NCI-H2171 (cell line): ENCODE measurements at regions not wholly inside any gene's neighbourhood (a gene's known extent, or its start where the extent isn't known, plus 50 kb on each side); places are given as distances from the start of the nearest gene placed in this dataset.
A peak's percentile ranks its signal among the peaks of the same experiment; 100 is the strongest.
"Not testable (repeated sequence)": the region's sequence is repeated elsewhere in the genome, so short reads cannot be mapped to it uniquely, and the experiment has no call there.

Experiments used
- DNase-seq: peaks from one replicate; lab custom pipeline; 2025; lab: John Stamatoyannopoulos, UW

DNA sequence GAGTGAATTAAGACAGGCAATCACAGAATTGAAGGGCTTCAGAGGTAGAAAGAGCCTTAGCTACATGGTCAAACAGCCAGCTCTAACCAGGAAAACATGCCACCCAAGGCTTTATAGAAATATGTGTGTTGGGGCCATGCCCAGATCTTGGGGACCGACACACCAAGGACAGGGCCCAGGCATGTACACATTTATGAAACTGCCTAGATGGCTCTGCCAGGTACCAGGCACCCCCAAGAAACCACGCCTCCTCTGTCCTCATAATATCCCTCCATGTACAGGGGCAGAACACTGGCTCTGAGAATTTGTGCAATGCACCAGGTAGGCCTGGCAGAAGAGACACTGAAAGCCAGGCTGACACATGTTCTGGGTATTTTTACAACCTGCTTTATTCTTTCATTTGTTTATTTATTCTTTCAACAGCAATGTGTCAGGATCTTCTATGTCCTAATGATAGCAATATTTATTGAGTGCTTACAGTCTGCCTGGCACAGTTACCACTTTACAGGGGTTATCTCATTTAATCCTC, 137.9 kb upstream of the LSM14A start:
- DNase-seq = no peak

GRCh38 chr19:34041925-34042521, 130.3 kb upstream of the LSM14A start:
- DNase-seq = no peak

- no peak for DNase-seq
These were observed 128.3 kb upstream of the LSM14A start for GRCh38 chr19:34044021-34044420.

DNA sequence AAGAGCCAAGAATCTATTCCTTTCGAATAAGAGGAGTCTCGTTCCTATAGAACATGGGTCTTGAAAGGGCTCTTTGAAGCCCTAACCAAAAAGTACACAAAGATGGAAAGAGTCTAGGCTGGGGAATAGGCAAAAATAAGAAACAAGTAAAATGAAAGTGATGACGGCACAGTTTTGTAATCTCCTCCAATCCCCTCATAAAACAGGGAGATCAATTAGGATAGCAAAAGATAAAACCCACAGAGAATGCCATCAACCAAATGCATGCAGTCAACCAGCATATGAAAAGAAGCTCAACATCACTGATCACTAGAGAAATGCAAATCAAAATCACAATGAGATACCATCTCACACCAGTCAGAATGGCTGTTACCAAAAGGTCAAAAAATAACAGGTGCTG, 122.4 kb upstream of the LSM14A start:
- DNase-seq = no peak

DNA sequence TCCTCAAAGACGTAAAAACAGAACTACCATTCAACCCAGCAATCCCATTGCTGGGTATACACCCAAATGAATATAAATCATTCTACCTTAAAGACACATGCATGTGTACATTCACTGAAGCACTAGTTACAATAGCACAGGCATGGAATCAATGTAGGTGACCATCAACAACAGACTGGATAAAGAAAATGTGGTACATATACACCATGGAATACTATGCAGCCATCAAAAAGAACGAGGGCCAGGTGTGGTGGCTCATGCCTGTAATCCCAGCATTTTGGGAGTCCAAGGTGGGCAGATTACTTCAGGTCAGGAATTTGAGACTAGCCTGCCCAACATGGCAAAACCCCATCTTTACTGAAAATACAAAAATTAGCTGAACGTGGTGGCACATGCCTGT, 121.9 kb upstream of the LSM14A start:
- DNase-seq = not testable (repeated sequence)

GRCh38 chr19:34051255-34051654, 121.0 kb upstream of the LSM14A start:
- no peak for DNase-seq

DNA sequence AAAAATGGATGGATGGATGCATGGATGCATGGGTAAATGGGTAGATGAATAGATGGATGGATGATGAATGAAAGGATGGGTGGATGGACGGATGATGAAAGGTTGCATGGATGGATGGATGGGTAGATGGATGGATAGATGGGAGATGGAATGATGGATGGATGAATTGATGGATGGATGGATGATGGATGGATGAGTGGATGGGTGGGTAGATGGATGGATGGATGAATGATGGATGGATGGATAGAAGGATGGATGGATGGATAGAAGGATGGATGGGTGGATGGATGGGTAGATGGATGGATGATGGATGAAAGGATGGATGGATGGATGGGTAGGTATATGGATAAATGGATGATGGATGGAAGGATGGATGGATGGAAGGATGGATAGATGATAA, 115.1 kb upstream of the LSM14A start:
- DNase-seq = no peak

DNA sequence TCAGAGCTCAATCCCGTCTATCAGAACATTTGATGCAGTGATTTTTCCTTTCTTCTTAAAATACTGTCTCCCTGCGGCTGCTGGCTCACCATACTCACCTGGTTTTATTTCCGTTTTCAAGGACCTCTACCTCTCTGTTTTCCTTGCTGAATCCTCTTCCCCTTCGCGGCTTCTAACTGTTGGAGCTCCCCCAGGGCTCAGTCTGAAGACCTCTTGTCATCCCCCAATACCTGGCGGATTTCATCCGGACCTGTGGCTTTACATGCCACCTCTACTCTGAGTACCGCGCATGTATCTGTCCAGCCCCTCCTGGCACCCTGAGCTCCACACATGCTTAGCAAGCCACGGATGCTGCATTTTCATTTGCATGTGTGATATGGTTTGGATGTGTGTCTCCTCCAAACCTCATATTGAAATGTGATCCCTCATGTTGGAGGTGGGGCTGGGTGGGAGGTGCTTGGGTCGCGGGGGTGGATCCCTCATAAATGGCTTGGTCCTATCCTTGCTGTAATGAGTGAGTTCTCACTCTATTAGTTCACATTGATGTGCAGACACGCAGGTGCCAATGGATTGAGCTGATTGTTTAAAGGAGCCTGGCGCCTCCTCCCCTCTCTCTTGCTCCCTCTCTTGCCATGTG, 106.2 kb upstream of the LSM14A start:
- DNase-seq = no peak

- no peak for DNase-seq
These were observed 104.4 kb upstream of the LSM14A start for GRCh38 chr19:34067861-34068271.

DNA sequence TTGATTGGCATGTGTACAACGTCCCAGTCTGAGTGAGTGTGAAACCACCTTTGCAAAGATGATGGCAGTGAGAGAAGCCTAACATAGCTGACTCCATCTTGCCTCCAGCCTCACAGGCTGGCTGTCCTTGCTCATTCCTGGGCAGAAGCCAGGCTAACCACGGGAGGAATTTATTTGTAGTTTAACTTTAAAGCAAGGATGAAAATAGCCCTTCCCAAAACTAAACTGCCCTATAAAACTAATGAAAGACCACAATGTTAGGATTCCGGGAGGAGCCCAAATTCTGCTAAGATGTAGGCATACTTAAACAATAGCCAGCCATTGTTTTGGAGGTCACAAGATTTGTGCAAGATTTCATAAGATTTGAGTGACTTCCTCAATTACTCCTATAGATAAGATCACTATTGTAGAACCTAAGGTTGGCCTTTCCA, 96.6 kb upstream of the LSM14A start:
- no peak for DNase-seq

GRCh38 chr19:34082289-34083077, 89.8 kb upstream of the LSM14A start:
- DNase-seq = no peak

DNA sequence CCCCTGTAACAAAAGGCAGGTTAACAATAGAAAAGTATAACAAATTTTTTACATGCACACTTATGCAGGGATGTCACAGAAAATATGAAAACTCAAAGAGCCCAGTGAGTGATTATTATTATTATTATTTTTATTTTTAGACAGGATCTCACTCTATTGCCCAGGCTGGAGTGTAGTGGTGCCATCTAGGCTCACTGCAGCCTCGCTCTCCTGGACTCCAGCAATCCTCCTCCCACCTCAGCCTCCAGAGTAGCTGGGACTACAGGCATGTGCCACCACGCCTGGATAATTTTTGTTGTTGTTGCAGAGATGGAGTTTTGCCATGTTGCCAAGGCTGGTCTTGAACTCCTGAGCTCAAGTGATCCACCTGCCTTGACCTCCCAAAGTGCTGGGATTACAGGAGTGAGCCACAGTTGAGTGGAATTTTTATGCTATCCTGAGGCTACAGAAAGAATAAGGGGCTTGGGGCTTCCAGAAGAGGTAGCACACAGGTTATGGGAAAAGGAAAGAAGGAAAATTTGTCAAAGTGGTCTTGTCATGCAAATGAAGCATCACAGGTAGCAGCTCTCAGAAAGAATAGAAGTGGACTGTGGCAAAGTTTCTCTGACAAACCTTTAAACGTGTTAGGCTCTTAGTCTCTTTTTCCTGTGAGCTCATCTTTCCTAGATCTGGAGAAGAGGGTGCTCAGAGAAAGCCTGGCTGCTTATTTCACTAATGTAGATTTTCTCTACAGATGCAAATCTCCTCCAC, 87.7 kb upstream of the LSM14A start:
- DNase-seq = no peak

- no peak for DNase-seq
These were observed 87.0 kb upstream of the LSM14A start for GRCh38 chr19:34085336-34085735.

DNA sequence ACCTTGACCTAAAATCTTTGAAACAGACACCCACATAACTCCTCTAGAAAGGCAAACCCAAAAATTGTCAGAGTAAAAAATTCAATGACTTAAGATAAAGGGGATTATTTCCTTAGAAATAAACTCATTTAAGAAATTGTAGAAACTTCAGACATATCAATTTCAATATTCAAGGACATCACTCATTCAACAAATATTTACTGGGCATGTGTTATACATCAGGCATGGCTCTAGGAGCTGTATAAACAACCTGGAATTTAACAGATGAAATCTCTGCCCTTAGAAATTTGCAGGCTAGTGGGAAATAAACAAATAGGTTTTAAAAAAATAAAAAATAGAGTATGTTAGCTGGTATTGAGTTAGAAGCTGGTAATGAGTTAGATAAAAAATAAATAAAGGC, 84.0 kb upstream of the LSM14A start:
- DNase-seq = no peak

GRCh38 chr19:34089566-34089965, 82.7 kb upstream of the LSM14A start:
- DNase-seq = no peak

GRCh38 chr19:34094960-34095359, 77.3 kb upstream of the LSM14A start:
- no peak for DNase-seq

GRCh38 chr19:34095411-34095810, 76.9 kb upstream of the LSM14A start:
- not testable (repeated sequence) for DNase-seq

GRCh38 chr19:34096020-34096915, 76.0 kb upstream of the LSM14A start:
- DNase-seq = peak; percentile 45

- DNase-seq = no peak
These were observed 68.2 kb upstream of the LSM14A start for GRCh38 chr19:34104096-34104495.

DNA sequence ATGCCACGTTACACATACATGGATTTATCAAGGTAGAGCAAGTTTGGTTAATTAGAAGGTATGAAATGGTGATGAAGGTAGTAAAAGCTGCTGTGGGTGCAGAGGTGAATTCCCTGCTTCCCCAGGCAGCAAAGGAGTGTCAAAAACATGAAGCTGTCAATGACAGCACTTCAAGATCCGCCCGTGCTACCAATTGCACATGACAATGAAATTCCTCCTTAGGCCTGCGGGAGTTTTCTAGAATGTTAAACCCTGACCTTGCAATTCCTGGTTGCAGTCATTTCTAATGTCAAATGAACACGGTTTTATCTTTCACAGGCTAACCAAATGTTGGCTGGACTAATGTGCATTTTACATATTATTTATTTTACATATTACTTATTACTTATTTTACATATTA, 67.7 kb upstream of the LSM14A start:
- DNase-seq = no peak

DNA sequence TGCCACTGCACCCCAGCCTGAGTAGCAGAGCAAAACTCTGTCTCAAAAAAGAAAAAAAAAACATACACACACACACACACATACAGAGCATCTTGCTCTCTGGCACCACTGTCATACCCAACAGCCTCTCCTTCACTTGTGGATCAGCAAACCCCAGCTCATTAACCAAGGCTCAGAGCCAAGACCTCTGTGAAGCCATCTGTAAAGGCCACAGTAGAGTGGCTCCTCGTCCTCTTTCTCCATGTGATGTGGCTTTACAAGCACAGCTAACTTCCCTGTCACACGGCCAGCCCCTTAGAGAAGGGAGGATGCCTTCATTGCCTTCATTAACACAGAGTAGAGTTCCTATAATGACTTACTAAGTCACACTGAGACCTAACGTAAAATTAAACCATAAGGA, 62.7 kb upstream of the LSM14A start:
- no peak for DNase-seq
